Activated CD8-positive, alpha-beta memory T cell treated with anti-CD3 and anti-CD28 coated beads for 24 hours (primary cell): ENCODE measurements at regions not wholly inside any gene's neighbourhood (a gene's known extent, or its start where the extent isn't known, plus 50 kb on each side); places are given as distances from the start of the nearest gene placed in this dataset.

Experiments
- DNase-seq: peaks from one replicate; pipeline ENCODE4 v3.0.0-alpha.2; 2020

- DNase-seq, result no peak
Observed at GRCh38 chr2:12330916-12331315, 385.8 kb upstream of the TRIB2 start.

DNA sequence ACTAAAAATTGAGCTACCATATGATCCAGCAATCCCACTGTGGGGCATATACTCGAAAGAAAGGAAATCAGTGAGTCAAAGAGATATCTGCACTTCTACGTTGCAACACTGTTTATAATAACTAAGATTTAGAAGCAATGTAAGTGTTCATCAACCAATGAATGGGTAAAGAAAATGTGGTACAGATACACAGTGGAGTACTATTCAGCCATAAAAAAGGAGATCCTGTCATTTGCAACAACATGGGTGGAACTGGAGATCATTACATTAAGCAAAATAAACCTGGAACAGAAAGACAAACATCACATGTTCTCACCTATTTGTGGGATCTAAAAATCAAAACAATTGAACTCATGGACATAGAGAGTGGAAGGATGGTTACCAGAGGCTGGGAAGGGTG is 385.0 kb upstream of the TRIB2 start:
- no peak for DNase-seq

GRCh38 chr2:12333293-12333692 is 383.4 kb upstream of the TRIB2 start:
- no peak for DNase-seq

GRCh38 chr2:12334412-12334966 is 382.2 kb upstream of the TRIB2 start:
- DNase-seq, result no peak

GRCh38 chr2:12335131-12335530 is 381.6 kb upstream of the TRIB2 start:
- no peak for DNase-seq

GRCh38 chr2:12335995-12336394 is 380.7 kb upstream of the TRIB2 start:
- no peak for DNase-seq

DNA sequence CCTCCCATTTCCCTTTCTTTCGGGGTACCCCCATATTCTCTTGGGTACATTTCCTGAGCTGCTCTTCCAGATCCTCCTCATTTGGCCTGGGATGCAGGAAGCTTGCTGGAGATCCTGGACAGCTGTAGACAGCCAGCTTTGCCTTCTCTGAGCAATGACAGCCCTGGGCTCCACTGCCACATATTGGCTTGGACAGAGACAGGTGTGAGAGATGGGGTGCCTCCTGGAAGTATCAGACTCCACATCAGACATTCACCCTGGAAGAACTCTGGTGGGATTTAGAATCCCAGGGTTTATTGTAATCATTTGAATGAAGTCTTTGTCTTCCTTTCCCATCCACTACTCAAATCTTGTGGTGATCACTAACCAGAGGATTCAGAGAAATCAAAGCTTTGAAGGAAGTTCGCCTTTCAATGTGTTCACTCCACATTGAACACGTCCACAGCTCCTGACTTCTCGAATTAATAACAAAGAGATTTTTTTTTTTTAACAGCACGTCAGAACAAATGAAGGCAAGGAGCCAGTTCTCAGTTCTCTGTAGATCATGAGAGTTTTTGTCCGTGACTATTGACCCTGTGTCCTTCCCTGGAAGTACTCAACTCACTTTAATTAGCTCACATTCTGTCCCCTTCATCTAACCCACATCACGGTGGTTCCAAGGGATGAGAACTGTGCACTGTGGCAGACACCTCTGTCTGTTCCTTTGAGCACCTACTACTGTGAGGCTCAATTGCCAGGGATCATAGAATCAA is 377.6 kb upstream of the TRIB2 start:
- no peak for DNase-seq

DNA sequence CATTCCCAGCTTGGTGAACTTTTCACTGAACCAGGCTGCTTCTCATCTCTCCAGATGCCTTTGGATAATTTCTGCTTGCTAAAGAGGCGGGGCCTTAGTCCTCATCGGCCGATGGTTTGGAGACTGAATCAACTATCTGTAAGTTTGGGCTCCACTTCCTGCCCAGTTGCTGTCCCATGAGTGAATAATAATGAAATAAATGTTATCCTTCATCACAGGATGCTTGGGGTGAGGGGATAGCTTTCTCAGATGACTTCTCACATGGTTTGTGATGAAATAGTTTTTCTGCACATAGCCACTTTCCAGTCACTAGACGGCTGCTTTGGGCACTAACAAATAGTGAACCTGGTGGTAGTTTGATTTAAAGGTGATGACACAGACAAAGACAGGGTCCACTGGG is 376.6 kb upstream of the TRIB2 start:
- DNase-seq, result no peak

DNA sequence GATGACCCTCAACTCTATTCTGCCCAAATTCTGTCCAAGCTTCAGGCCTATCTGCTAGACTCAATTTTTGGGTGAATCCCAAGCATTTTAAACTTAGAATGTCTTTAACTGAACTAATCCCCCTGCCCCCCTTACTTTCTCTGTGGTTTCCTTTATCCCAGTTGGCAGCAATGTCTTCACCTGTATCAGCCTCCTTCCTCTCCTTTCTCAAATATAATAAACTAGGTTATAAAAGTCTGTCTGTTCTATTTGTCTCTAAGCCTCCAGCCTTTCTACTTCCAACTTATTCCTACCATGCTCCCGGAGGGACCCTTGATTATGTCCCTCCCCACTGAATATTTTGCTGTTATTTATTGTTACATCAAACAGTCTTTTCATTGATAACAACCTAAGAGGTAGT is 375.5 kb upstream of the TRIB2 start:
- DNase-seq, result no peak

DNA sequence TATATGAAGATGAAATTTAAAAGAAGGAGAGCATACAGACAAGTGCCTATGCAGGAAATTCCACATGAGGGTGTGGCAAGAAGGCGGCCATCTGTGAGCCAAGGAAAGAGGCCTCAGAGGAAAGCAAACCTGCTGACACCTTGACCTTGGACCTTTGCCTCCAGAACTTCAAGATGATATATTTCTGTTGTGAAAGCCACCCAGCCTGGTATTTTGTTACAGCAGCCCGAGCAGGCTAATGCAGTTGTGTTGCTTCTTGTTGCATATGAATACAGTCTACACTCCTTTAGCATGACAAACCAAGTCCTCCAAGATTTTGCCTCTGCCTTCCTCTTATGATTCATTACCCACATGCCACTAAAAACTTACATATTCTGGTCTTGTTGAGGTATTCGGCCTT is 374.8 kb upstream of the TRIB2 start:
- no peak for DNase-seq

DNA sequence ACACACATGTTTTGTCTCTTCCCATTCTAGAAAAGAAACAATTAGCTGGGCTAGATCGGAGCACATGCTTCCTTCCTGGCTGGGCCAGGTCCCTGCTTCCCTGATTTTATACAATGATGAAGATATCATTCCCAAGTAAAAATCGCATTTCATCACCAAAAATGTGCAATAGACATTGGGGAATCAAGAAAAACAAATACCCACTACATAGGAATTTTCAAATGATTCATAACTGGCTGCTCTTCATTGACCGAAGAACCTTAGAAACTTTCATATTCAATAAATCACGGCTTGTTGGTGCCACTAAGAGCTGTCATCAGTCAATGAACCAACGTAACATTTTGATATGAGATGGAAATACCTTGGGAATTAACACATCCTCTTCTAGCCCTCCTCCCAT is 373.6 kb upstream of the TRIB2 start:
- no peak for DNase-seq

DNA sequence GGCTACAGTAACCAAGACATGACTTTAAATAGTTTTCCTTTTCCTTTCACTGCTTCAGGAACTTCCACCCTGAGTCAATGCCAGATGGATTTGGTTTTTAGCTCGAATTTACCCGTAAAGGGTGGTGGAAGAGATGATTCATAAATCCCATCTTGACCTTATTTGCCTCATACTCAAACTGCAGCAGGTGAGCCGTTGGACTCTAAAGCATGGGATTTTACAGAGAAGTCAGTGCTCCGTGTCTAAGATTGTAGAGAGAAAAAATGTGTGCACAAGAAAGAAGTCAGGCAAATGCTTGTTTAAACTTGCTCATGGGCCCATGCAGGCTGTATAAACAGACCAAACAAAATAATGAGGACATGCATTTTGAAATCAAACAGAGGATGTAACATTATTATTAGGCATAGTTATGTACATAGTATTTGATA is 369.7 kb upstream of the TRIB2 start:
- DNase-seq, result no peak

DNA sequence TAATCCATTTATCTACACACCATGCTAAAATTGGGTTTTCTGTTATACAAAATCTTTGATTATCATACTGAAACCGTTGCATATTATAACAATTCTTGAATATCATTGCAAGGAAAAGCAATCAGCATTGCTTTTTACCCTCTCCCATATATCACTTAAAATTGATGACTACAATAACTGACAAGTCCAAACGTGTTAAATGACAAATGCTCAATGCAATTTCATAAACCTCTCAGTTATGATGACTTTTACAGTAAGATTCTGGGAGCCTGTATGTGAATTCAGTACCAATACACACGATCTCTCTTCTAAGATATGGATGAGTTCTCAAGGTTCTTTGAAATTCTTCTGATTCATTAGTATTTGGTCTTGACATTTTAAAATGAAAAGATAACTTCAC is 368.5 kb upstream of the TRIB2 start:
- DNase-seq, result no peak

GRCh38 chr2:12350821-12351220 is 365.9 kb upstream of the TRIB2 start:
- no peak for DNase-seq

- no peak for DNase-seq
Observed at GRCh38 chr2:12352889-12353288, 363.8 kb upstream of the TRIB2 start.

- no peak for DNase-seq
Observed at GRCh38 chr2:12361506-12361905, 355.2 kb upstream of the TRIB2 start.

- DNase-seq, result no peak
Observed at GRCh38 chr2:12363138-12363537, 353.6 kb upstream of the TRIB2 start.

DNA sequence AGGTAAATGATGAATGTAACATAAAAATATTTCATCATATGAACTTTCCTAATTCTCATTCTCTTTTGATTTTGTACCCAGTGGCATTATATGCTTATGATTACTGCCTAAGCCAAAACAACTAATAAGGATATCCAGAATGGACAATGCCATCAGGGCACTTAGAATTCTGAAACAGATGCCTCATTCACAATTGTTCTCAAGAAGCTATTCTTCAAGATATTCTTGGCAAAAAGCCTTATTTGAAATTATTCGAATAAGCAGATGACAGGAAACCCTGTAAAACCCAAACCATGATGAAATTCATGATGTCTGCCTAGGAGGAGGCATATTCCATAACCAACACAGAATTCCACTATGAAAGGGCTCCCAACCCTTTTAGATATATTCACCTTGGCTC is 353.2 kb upstream of the TRIB2 start:
- no peak for DNase-seq

GRCh38 chr2:12369566-12369965 is 347.2 kb upstream of the TRIB2 start:
- no peak for DNase-seq

- DNase-seq, result no peak
Observed at GRCh38 chr2:12376025-12376424, 340.7 kb upstream of the TRIB2 start.

- DNase-seq, result no peak
Observed at GRCh38 chr2:12379143-12379542, 337.6 kb upstream of the TRIB2 start.

- no peak for DNase-seq
Observed at GRCh38 chr2:12381543-12382325, 335.0 kb upstream of the TRIB2 start.

GRCh38 chr2:12382366-12382765 is 334.4 kb upstream of the TRIB2 start:
- no peak for DNase-seq

GRCh38 chr2:12389344-12390045 is 327.2 kb upstream of the TRIB2 start:
- no peak for DNase-seq
